Brain microvascular endothelial cell (primary cell): ENCODE measurements at regions not wholly inside any gene's neighbourhood (a gene's known extent, or its start where the extent isn't known, plus 50 kb on each side); places are given as distances from the start of the nearest gene placed in this dataset.

Experiments used
- DNase-seq: peaks from one replicate; pipeline ENCODE4 v3.0.0-alpha.2; 2020
- H3K27ac ChIP-seq: fragments of 250-450 bp; sonication (Bioruptor Pico); 2 replicates; pipeline ENCODE4 v1.5.1; 2020; ENCODE audit warnings: mild to moderate bottlenecking, moderate library complexity
- H3K27me3 ChIP-seq: fragments of 250-450 bp; sonication (Bioruptor Pico); replicated peaks from 2 replicates; pipeline ENCODE4 v1.5.1; 2020; ENCODE audit warnings: mild to moderate bottlenecking
- H3K36me3 ChIP-seq: fragments of 250-450 bp; sonication (Bioruptor Pico); replicated peaks from 2 replicates; pipeline ENCODE4 v1.5.1; 2020; ENCODE audit warnings: mild to moderate bottlenecking
- H3K4me3 ChIP-seq: 2 replicates; pipeline ENCODE4 v1.5.1; 2011; ENCODE audit warnings: low read depth, mild to moderate bottlenecking, control low read depth, low read length, moderate library complexity
- CTCF ChIP-seq: IDR thresholded peaks from 2 replicates; pipeline ENCODE4 v1.5.1; 2011; ENCODE audit warnings: low read depth, mild to moderate bottlenecking, moderate library complexity, low read length, control low read depth, inconsistent platforms; ENCODE audit errors: missing control alignments
- in situ Hi-C: cut with HindIII; loops from 2 replicates; pipeline ENCODE4 v1.10.0; 2017; ENCODE audit warnings: low sequenced_read_pairs, low pct_ligation_motif_present

- Histone ChIP-seq H3K27ac (no peak overlapping the region), H3K4me3 (no peak overlapping the region), H3K36me3 (no peaks in the 10 kb centered on the region), H3K27me3 (no peaks in the 10 kb centered on the region)
- DNase-seq: no peak
- in situ Hi-C loops: no loop called here
- no peak for TF ChIP-seq CTCF
These were observed 299.6 kb upstream of the NCAM1 start for GRCh38 chr11:112661571-112661970.

- H3K4me3 ChIP-seq: no peak overlapping the region
- TF ChIP-seq CTCF: no peak
- no peaks in the 10 kb centered on the region for H3K27me3 ChIP-seq
- in situ Hi-C loops: no loop called here
- no peak overlapping the region for H3K27ac ChIP-seq
- no peaks in the 10 kb centered on the region for H3K36me3 ChIP-seq
- no peak for DNase-seq
These were observed 298.7 kb upstream of the NCAM1 start for GRCh38 chr11:112662554-112662953.

GRCh38 chr11:112663947-112664634 is 297.1 kb upstream of the NCAM1 start:
- Histone ChIP-seq H3K4me3 (no peak overlapping the region), H3K36me3 (no peaks in the 10 kb centered on the region), H3K27me3 (no peaks in the 10 kb centered on the region), H3K27ac (no peak overlapping the region)
- no peak for TF ChIP-seq CTCF
- DNase-seq: no peak
- in situ Hi-C loops: no loop called here

GRCh38 chr11:112665291-112665690 is 295.9 kb upstream of the NCAM1 start:
- in situ Hi-C loops: no loop called here
- no peak overlapping the region for H3K27ac ChIP-seq
- H3K27me3 ChIP-seq: no peaks in the 10 kb centered on the region
- no peaks in the 10 kb centered on the region for H3K36me3 ChIP-seq
- H3K4me3 ChIP-seq: no peak overlapping the region
- no peak for TF ChIP-seq CTCF
- no peak for DNase-seq

- TF ChIP-seq CTCF: no peak
- no peak for DNase-seq
- in situ Hi-C loops: no loop called here
- H3K27me3 ChIP-seq: no peaks in the 10 kb centered on the region
- H3K36me3 ChIP-seq: no peaks in the 10 kb centered on the region
- no peak overlapping the region for H3K27ac ChIP-seq
- H3K4me3 ChIP-seq: no peak overlapping the region
These were observed 295.0 kb upstream of the NCAM1 start for GRCh38 chr11:112666253-112666652.
